Loucy (cell line): ENCODE measurements at regions not wholly inside any gene's neighbourhood (a gene's known extent, or its start where the extent isn't known, plus 50 kb on each side); places are given as distances from the start of the nearest gene placed in this dataset.

Experiments used
- EZH2phosphoT487 ChIP-seq: fragments of 200-600 bp; IDR thresholded peaks from 2 replicates; pipeline ENCODE4 v1.6.1; 2018; ENCODE audit warnings: antibody characterized with exemption, mild to moderate bottlenecking, moderate library complexity, borderline replicate concordance
- TF ChIP-seq, protein P1 (sequence below): fragments of 200-600 bp; sonication (generic); conservative IDR thresholded peaks from 2 replicates; pipeline ENCODE4 v1.5.1; 2014; ENCODE audit warnings: mild to moderate bottlenecking, antibody characterized with exemption, low read length

GRCh38 chr18:71370671-71371445 lies 1082.0 kb downstream of the SOCS6 start:
- TF ChIP-seq, protein P1, sequence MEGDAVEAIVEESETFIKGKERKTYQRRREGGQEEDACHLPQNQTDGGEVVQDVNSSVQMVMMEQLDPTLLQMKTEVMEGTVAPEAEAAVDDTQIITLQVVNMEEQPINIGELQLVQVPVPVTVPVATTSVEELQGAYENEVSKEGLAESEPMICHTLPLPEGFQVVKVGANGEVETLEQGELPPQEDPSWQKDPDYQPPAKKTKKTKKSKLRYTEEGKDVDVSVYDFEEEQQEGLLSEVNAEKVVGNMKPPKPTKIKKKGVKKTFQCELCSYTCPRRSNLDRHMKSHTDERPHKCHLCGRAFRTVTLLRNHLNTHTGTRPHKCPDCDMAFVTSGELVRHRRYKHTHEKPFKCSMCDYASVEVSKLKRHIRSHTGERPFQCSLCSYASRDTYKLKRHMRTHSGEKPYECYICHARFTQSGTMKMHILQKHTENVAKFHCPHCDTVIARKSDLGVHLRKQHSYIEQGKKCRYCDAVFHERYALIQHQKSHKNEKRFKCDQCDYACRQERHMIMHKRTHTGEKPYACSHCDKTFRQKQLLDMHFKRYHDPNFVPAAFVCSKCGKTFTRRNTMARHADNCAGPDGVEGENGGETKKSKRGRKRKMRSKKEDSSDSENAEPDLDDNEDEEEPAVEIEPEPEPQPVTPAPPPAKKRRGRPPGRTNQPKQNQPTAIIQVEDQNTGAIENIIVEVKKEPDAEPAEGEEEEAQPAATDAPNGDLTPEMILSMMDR: no peak
- no peak for TF ChIP-seq EZH2phosphoT487
